ENCODE measurements at regions not wholly inside any gene's neighbourhood (a gene's known extent, or its start where the extent isn't known, plus 50 kb on each side); places are given as distances from the start of the nearest gene placed in this dataset.

DNA sequence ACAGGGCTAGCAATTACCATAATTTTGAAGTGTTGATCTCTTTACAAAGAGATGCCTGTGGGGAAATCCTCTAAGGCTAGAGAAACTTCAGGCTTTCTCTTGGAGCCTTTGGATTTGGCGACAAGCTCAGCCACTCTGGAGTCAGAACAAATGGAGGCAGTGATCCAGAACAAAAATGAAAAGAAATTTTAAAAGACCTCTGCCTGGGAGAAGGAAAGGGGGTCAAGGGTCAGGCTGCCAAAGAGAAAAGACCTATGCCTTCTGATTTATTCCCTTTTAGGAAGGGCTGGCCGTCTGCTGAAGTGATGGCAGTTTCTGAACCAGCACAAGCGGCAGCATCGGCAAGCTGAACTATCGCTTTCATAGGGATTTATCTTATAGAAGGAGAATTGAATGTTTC, 140.8 kb upstream of the SFRP2 start:
- H3K9me3 ChIP-seq (replicated peaks): no peaks in the 10 kb centered on the region
- DNase-seq: no peak
- no peak overlapping the region for H3K4me3 ChIP-seq
- H3K27ac ChIP-seq: no peak overlapping the region
- no peaks in the 10 kb centered on the region for H3K27me3 ChIP-seq
- H3K4me1 ChIP-seq: no peaks in the 10 kb centered on the region
- H3K36me3 ChIP-seq: no peaks in the 10 kb centered on the region

- H3K4me1 ChIP-seq: no peaks in the 10 kb centered on the region
- H3K27me3 ChIP-seq: no peaks in the 10 kb centered on the region
- H3K4me3 ChIP-seq: no peak overlapping the region
- no peaks in the 10 kb centered on the region for H3K36me3 ChIP-seq
- H3K9me3 ChIP-seq (replicated peaks): no peaks in the 10 kb centered on the region
- DNase-seq: no peak
- H3K27ac ChIP-seq: no peak overlapping the region
These were observed 138.6 kb upstream of the SFRP2 start for GRCh38 chr4:153927451-153927850.

DNA sequence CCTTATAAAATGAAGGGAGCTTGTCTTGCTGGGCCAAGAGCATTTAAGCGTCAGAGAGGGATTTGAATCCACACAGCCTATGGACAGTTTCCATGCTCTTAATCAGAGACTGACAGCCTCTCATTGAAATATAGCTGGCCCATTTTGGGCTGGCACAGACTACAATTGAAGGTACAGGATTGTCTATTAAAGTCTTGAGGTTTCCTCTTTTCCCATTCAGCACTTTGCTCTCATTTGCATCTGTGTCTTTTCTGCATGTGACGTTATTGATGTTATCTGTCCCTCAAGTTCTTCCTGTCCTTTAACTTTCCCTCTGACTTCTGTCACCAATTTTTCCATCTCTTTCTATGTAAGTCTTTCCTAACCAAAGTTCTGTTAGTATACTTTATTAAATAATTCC, 133.3 kb upstream of the SFRP2 start:
- H3K36me3 ChIP-seq: no peaks in the 10 kb centered on the region
- H3K27me3 ChIP-seq: no peaks in the 10 kb centered on the region
- no peak overlapping the region for H3K4me3 ChIP-seq
- no peak for DNase-seq
- no peaks in the 10 kb centered on the region for H3K4me1 ChIP-seq
- no peak overlapping the region for H3K27ac ChIP-seq
- H3K9me3 ChIP-seq (replicated peaks): no peaks in the 10 kb centered on the region

DNA sequence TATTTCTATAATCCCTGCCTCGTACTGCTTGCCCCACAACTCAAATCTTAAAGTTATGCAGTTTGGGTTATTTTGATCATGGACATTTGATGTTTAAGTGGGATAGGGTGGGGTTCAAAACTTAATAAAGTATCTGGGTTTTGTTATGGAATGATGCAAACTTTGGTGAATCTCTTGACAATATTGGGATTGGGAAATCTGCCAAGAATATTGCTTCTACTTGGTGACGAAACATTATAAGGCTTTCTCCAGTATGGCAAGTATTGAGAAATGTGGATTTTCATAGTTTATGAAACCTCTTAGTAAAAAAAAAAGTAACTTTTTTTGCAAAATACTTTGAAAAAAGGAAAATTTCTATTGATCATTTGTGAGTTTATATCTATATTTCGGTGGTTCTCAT, 130.8 kb upstream of the SFRP2 start:
- no peaks in the 10 kb centered on the region for H3K9me3 ChIP-seq (replicated peaks)
- H3K27ac ChIP-seq: no peak overlapping the region
- H3K4me3 ChIP-seq: no peak overlapping the region
- H3K4me1 ChIP-seq: no peaks in the 10 kb centered on the region
- DNase-seq: no peak
- H3K27me3 ChIP-seq: no peaks in the 10 kb centered on the region
- no peaks in the 10 kb centered on the region for H3K36me3 ChIP-seq

- no peaks in the 10 kb centered on the region for H3K4me1 ChIP-seq
- no peak overlapping the region for H3K4me3 ChIP-seq
- H3K27me3 ChIP-seq: no peaks in the 10 kb centered on the region
- no peak overlapping the region for H3K27ac ChIP-seq
- H3K9me3 ChIP-seq (replicated peaks): no peaks in the 10 kb centered on the region
- H3K36me3 ChIP-seq: no peaks in the 10 kb centered on the region
- DNase-seq: no peak
These were observed 127.4 kb upstream of the SFRP2 start for GRCh38 chr4:153916273-153916755.

DNA sequence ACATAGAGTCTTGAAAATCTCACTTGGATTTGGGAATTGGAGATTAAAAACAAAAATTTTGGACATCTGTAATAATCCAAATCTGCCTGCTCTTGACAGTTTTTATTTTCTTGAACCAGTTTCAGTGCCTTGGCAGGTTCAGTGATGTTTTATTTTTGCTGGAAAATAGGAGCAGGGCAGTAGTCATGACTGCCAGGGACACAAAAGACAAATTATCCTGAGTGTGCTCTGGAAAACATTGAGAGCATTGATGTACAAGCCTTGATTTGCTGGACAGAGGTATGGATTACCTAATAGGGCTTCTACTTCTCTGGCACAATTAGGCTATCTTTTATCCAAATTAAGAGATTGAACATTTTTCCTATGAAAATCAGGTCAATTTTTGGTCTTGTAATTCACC, 123.4 kb upstream of the SFRP2 start:
- H3K4me3 ChIP-seq: no peak overlapping the region
- DNase-seq: no peak

DNA sequence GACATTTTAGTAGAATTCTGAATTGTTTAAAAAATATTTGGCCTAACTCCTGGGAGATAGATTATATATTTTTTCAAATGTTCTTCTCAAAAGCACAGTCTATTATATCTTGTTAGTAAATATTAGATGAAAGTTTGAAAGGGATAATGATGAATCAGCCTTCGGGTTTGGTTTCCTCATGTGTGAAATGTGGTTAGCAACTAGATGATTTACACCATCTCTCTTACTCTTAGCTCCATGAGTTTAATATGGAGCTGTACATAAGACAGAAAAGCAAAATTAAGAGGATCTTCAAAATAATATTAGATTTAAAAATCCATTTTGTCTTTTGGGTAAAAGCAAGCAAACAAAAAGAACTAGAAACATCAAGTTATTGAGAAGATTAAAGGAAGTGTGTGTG, 120.8 kb upstream of the SFRP2 start:
- H3K36me3 ChIP-seq: no peaks in the 10 kb centered on the region
- no peak overlapping the region for H3K27ac ChIP-seq
- no peaks in the 10 kb centered on the region for H3K27me3 ChIP-seq
- no peaks in the 10 kb centered on the region for H3K9me3 ChIP-seq (replicated peaks)
- no peak overlapping the region for H3K4me3 ChIP-seq
- H3K4me1 ChIP-seq: no peaks in the 10 kb centered on the region
- no peak for DNase-seq

More for the DNA sequence above, 123.4 kb upstream of the SFRP2 start:
- Histone ChIP-seq H3K4me1 (no peaks in the 10 kb centered on the region), H3K27me3 (no peaks in the 10 kb centered on the region), H3K36me3 (no peaks in the 10 kb centered on the region), H3K27ac (no peak overlapping the region), H3K9me3 (replicated peaks) (no peaks in the 10 kb centered on the region)

GRCh38 chr4:153906231-153906630, 117.3 kb upstream of the SFRP2 start:
- Histone ChIP-seq H3K27ac (no peak overlapping the region), H3K36me3 (no peaks in the 10 kb centered on the region), H3K27me3 (no peaks in the 10 kb centered on the region), H3K9me3 (replicated peaks) (no peaks in the 10 kb centered on the region), H3K4me3 (no peak overlapping the region), H3K4me1 (no peaks in the 10 kb centered on the region)
- DNase-seq: no peak

- no peak for DNase-seq
- Histone ChIP-seq H3K4me3 (no peak overlapping the region), H3K36me3 (no peaks in the 10 kb centered on the region), H3K9me3 (replicated peaks) (no peaks in the 10 kb centered on the region), H3K27ac (no peak overlapping the region), H3K4me1 (no peaks in the 10 kb centered on the region), H3K27me3 (no peaks in the 10 kb centered on the region)
These were observed 116.3 kb upstream of the SFRP2 start for GRCh38 chr4:153905231-153905630.

DNA sequence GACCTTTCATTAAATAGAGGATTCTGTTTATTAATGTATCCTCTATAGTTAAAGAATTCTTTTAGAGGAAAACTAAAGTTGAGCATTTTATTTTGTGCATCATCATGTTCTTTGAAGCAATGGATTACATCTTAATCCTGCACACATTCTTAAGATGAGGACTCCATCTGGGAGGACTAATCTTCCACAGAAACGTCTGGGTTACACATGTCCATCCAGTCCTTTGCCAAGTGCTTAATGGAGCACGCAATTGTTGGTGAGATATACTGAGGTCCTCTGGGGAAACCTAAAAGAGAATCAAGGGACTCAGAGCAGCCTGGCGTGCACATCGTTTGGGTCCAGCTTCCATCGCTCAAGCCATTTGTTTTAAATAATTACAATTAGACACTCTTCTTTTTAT, 115.1 kb upstream of the SFRP2 start:
- no peaks in the 10 kb centered on the region for H3K27me3 ChIP-seq
- H3K9me3 ChIP-seq (replicated peaks): no peaks in the 10 kb centered on the region
- no peaks in the 10 kb centered on the region for H3K36me3 ChIP-seq
- H3K4me1 ChIP-seq: no peaks in the 10 kb centered on the region
- DNase-seq: no peak
- no peak overlapping the region for H3K4me3 ChIP-seq
- H3K27ac ChIP-seq: no peak overlapping the region

GRCh38 chr4:153901220-153901619, 112.3 kb upstream of the SFRP2 start:
- no peaks in the 10 kb centered on the region for H3K9me3 ChIP-seq (replicated peaks)
- no peak overlapping the region for H3K4me3 ChIP-seq
- H3K4me1 ChIP-seq: no peaks in the 10 kb centered on the region
- H3K36me3 ChIP-seq: no peaks in the 10 kb centered on the region
- no peak for DNase-seq
- no peak overlapping the region for H3K27ac ChIP-seq
- H3K27me3 ChIP-seq: no peaks in the 10 kb centered on the region

GRCh38 chr4:153900426-153900825, 111.5 kb upstream of the SFRP2 start:
- no peaks in the 10 kb centered on the region for H3K4me1 ChIP-seq
- no peaks in the 10 kb centered on the region for H3K36me3 ChIP-seq
- H3K9me3 ChIP-seq (replicated peaks): no peaks in the 10 kb centered on the region
- H3K4me3 ChIP-seq: no peak overlapping the region
- no peaks in the 10 kb centered on the region for H3K27me3 ChIP-seq
- no peak for DNase-seq
- no peak overlapping the region for H3K27ac ChIP-seq

GRCh38 chr4:153890761-153891160, 101.9 kb upstream of the SFRP2 start:
- H3K27ac ChIP-seq: no peak overlapping the region
- no peak for DNase-seq
- H3K27me3 ChIP-seq: no peaks in the 10 kb centered on the region
- no peaks in the 10 kb centered on the region for H3K4me1 ChIP-seq
- no peak overlapping the region for H3K4me3 ChIP-seq
- no peaks in the 10 kb centered on the region for H3K36me3 ChIP-seq
- H3K9me3 ChIP-seq (replicated peaks): no peaks in the 10 kb centered on the region

DNA sequence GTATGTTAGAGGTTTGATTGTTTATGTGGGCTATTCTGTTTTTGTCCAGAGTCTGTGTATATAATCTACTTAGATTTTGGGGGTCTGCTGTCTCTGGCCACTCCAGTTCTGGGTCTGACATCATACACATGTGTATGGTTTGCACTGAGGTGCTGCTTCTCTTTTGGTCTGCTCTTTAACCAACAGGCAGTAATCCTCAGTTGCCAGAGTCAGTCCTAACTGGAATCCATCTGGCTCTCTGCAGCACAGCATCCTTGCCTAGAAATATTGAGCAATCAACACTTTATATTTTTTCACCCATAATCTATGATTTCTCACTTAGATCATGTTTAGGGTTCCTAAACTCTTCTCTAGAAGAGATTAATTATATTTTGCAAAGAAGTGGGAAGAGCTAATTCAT, 98.3 kb upstream of the SFRP2 start:
- no peak for DNase-seq
- Histone ChIP-seq H3K4me3 (no peak overlapping the region), H3K27ac (no peak overlapping the region), H3K36me3 (no peaks in the 10 kb centered on the region), H3K9me3 (replicated peaks) (no peaks in the 10 kb centered on the region), H3K4me1 (no peaks in the 10 kb centered on the region), H3K27me3 (no peaks in the 10 kb centered on the region)

DNA sequence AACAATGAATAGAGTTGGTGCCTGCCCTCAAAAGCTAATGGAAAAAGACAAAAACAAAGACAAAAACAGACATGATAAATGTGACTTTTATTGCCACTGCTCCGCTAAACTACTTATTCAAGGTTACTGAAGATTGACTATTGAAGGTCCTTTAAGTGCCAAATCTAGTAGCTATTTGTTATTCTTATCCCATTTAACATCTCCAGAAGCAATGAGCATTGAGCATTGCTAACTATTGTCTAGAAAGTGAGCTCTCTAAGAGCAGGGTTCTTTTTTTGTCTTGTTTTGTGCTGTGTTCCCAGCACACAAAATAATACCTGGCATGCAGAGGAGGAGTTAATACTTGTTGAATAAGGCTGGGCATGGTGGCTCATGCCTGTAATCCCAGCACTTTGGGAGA, 95.4 kb upstream of the SFRP2 start:
- Histone ChIP-seq H3K4me3 (no peak overlapping the region), H3K27me3 (no peaks in the 10 kb centered on the region), H3K4me1 (no peaks in the 10 kb centered on the region), H3K9me3 (replicated peaks) (no peaks in the 10 kb centered on the region), H3K27ac (no peak overlapping the region), H3K36me3 (no peaks in the 10 kb centered on the region)
- no peak for DNase-seq

GRCh38 chr4:153880983-153881382, 92.1 kb upstream of the SFRP2 start:
- H3K4me3 ChIP-seq: no peak overlapping the region
- H3K9me3 ChIP-seq (replicated peaks): no peaks in the 10 kb centered on the region
- no peak for DNase-seq
- H3K27ac ChIP-seq: no peak overlapping the region
- no peaks in the 10 kb centered on the region for H3K4me1 ChIP-seq
- H3K36me3 ChIP-seq: no peaks in the 10 kb centered on the region
- H3K27me3 ChIP-seq: no peaks in the 10 kb centered on the region

- Histone ChIP-seq H3K4me3 (no peak overlapping the region), H3K4me1 (no peaks in the 10 kb centered on the region), H3K9me3 (replicated peaks) (no peaks in the 10 kb centered on the region), H3K27ac (no peak overlapping the region), H3K27me3 (no peaks in the 10 kb centered on the region), H3K36me3 (no peaks in the 10 kb centered on the region)
- DNase-seq: no peak
These were observed 89.0 kb upstream of the SFRP2 start for GRCh38 chr4:153877898-153878297.
